ENCODE measurements at regions not wholly inside any gene's neighbourhood (a gene's known extent, or its start where the extent isn't known, plus 50 kb on each side); places are given as distances from the start of the nearest gene placed in this dataset.

DNA sequence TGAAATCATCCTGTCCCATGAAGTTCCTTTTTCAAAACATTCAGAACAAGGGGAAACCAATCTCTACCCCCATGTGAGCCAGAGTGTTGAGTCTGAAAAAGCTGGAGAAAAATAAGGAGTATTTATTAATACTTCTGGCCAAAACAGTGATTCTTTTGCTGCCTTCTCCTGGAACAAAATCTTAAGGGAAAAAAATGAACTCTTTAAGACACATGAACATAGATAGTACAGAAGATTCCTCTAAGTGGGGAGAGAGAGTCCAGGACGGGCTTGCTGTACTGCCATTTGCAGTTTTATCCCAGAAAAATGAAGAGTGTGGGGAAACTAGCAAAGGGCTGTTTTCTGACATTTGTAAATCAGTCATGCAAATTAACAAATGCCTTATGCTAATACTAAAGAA, 173.4 kb upstream of the CELF2 start:
- Histone ChIP-seq H3F3A (ENCODE audit: control insufficient read depth, insufficient read depth) (no peaks in the 10 kb centered on the region), H3K4me1 (ENCODE audit: control insufficient read depth, low read length) (no peaks in the 10 kb centered on the region), H3K27me3 (ENCODE audit: control insufficient read depth, low read length) (peaks cover 2% of the 10 kb centered on the region; the same call in 1 of the 2 replicates), H3K4me2 (ENCODE audit: low read length) (no peak overlapping the region), H3K36me3 (ENCODE audit: control insufficient read depth, low read length) (no peaks in the 10 kb centered on the region), H4K20me1 (ENCODE audit: control insufficient read depth, insufficient read depth, low read depth, low read length) (no peaks in the 10 kb centered on the region), H3K79me2 (ENCODE audit: control insufficient read depth, low read length) (no peaks in the 10 kb centered on the region), H3K27ac (ENCODE audit: low read depth, low read length) (no peak overlapping the region), H3K9me2 (replicated peaks; ENCODE audit: control insufficient read depth, low read length) (no peaks in the 10 kb centered on the region), H3K9me3 (ENCODE audit: control insufficient read depth, insufficient read depth, low read length) (no peaks in the 10 kb centered on the region), H3K4me3 (ENCODE audit: low read length) (no peak overlapping the region)
- TF ChIP-seq, protein P1, sequence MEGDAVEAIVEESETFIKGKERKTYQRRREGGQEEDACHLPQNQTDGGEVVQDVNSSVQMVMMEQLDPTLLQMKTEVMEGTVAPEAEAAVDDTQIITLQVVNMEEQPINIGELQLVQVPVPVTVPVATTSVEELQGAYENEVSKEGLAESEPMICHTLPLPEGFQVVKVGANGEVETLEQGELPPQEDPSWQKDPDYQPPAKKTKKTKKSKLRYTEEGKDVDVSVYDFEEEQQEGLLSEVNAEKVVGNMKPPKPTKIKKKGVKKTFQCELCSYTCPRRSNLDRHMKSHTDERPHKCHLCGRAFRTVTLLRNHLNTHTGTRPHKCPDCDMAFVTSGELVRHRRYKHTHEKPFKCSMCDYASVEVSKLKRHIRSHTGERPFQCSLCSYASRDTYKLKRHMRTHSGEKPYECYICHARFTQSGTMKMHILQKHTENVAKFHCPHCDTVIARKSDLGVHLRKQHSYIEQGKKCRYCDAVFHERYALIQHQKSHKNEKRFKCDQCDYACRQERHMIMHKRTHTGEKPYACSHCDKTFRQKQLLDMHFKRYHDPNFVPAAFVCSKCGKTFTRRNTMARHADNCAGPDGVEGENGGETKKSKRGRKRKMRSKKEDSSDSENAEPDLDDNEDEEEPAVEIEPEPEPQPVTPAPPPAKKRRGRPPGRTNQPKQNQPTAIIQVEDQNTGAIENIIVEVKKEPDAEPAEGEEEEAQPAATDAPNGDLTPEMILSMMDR (IDR thresholded peaks at IDR 0.05; ENCODE audit: low read depth, low read length, poor library complexity, severe bottlenecking), result no peak

DNA sequence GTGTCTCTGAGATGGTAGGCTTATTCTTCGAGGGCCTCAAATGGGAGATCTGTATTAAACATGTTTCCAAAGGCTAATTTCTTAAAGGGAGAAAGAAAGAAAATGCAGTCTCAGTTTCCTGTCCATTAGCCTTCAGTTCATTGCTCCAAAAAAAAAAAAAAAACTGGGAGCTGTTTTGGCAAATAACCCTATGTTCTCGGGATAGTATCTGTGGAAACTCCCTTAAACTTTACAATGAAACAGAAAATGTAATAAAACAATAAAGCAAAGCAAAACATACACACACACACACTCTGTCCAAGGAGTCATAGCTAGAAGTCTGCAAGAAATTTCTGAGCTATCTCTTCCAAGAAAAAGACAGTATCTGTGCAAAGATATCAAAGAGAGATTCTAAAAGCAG, 172.5 kb upstream of the CELF2 start:
- no peaks in the 10 kb centered on the region for H3F3A ChIP-seq (ENCODE audit: control insufficient read depth, insufficient read depth)
- H3K4me2 ChIP-seq (ENCODE audit: low read length), result no peak overlapping the region
- no peaks in the 10 kb centered on the region for H3K36me3 ChIP-seq (ENCODE audit: control insufficient read depth, low read length)
- no peaks in the 10 kb centered on the region for H3K4me1 ChIP-seq (ENCODE audit: control insufficient read depth, low read length)
- H3K79me2 ChIP-seq (ENCODE audit: control insufficient read depth, low read length), result no peaks in the 10 kb centered on the region
- H3K9me3 ChIP-seq (ENCODE audit: control insufficient read depth, insufficient read depth, low read length), result no peaks in the 10 kb centered on the region
- H3K9me2 ChIP-seq (replicated peaks; ENCODE audit: control insufficient read depth, low read length), result no peaks in the 10 kb centered on the region
- H4K20me1 ChIP-seq (ENCODE audit: control insufficient read depth, insufficient read depth, low read depth, low read length), result no peaks in the 10 kb centered on the region
- no peak overlapping the region for H3K27ac ChIP-seq (ENCODE audit: low read depth, low read length)
- no peak overlapping the region for H3K4me3 ChIP-seq (ENCODE audit: low read length)
- H3K27me3 ChIP-seq (ENCODE audit: control insufficient read depth, low read length), result peaks cover 2% of the 10 kb centered on the region; the same call in 1 of the 2 replicates
- TF ChIP-seq, protein P1 (IDR thresholded peaks at IDR 0.05; ENCODE audit: low read depth, low read length, poor library complexity, severe bottlenecking), result no peak
- TF ChIP-seq EZH2phosphoT487 (IDR thresholded peaks at IDR 0.05; ENCODE audit: borderline replicate concordance, low read length), result no peak

DNA sequence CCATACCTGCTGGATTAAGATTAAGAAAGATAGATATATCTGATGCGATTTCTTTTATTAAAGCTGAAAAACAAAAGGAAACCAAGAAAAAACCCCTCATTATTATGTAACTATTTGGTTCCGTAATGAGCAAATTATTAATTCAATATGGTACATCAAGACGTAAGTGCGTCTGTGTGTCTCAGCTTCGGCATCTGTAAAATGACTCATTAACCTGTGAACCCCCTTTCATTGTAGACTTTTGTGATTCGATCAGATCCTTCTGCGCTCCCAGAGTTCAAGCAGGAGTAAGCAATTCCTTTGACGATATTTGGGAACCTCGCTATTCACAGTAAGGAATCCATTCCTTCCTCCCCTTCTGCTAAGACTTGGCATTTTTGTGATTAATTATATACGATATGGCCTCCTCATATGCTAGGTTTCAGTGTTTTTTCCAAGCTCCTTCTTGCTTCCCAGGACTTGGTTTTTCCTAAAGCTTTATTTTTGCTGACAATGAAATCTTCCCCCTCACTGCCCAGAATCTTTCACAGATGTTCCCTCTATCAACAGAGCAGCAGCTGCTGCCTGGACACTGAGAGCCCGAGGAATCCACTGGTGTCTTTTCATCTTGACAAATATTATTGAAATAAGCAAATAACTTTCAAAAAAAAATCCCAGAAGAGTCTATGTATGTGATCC, 171.7 kb upstream of the CELF2 start:
- no peaks in the 10 kb centered on the region for H3K9me3 ChIP-seq (ENCODE audit: control insufficient read depth, insufficient read depth, low read length)
- H3K27ac ChIP-seq (ENCODE audit: low read depth, low read length), result no peak overlapping the region
- TF ChIP-seq, protein P1 (IDR thresholded peaks at IDR 0.05; ENCODE audit: low read depth, low read length, poor library complexity, severe bottlenecking), result no peak
- TF ChIP-seq EZH2phosphoT487 (IDR thresholded peaks at IDR 0.05; ENCODE audit: borderline replicate concordance, low read length), result no peak
- no peak overlapping the region for H3K4me2 ChIP-seq (ENCODE audit: low read length)
- H3K36me3 ChIP-seq (ENCODE audit: control insufficient read depth, low read length), result no peaks in the 10 kb centered on the region
- no peaks in the 10 kb centered on the region for H3K9me2 ChIP-seq (replicated peaks; ENCODE audit: control insufficient read depth, low read length)
- H4K20me1 ChIP-seq (ENCODE audit: control insufficient read depth, insufficient read depth, low read depth, low read length), result no peaks in the 10 kb centered on the region
- no peak overlapping the region for H3K4me3 ChIP-seq (ENCODE audit: low read length)
- H3F3A ChIP-seq (ENCODE audit: control insufficient read depth, insufficient read depth), result no peaks in the 10 kb centered on the region
- H3K4me1 ChIP-seq (ENCODE audit: control insufficient read depth, low read length), result no peaks in the 10 kb centered on the region
- H3K27me3 ChIP-seq (ENCODE audit: control insufficient read depth, low read length), result peaks cover 2% of the 10 kb centered on the region; the same call in 1 of the 2 replicates
- H3K79me2 ChIP-seq (ENCODE audit: control insufficient read depth, low read length), result no peaks in the 10 kb centered on the region

Measured in DOHH2 (cell line).